IPS DF 19.7 (cell line): ENCODE measurements at regions not wholly inside any gene's neighbourhood (a gene's known extent, or its start where the extent isn't known, plus 50 kb on each side); places are given as distances from the start of the nearest gene placed in this dataset.
A peak's percentile ranks its signal among the peaks of the same experiment; 100 is the strongest.

Experiments
- DNase-seq: peaks from one replicate; pipeline ENCODE4 v3.0.0-alpha.2; 2013; ENCODE audit warnings: low read depth, low spot score

DNA sequence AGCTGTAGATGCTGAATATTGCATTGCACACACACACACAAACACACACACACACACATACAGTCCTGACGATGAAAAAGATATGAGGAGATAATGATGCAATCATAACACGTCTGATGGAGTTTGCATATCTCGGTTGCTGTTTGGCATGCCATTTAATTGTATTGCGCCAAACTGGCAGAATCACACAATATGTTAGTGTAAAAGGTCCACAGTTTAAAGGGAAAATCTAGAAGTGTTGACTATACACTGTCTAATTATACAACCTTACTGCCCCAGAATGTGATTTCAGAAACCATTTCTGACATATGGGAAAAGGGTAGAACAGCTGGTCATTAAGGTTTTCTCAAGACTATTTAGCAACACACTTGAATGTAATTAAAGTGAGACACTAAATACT, 123.7 kb upstream of the PROX1 start:
- DNase-seq = no peak

DNA sequence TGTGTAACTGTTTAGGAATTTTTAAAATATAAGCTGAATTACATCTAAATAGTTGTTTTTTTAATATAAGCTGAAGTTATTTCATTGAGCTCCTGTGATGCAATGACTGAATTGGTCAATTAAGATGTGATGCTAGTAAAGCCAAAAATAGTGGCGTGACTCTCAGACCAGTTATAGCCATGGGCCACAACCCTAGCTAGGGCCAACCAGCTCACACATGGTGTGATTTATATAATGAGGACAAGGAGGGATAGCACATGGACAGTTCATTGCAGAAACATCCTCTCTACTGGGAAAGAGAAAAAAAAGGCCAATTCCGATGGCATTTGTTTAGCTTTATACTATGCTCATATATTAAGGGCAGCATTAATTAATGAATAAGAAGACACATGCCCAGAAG, 119.3 kb upstream of the PROX1 start:
- no peak for DNase-seq

DNA sequence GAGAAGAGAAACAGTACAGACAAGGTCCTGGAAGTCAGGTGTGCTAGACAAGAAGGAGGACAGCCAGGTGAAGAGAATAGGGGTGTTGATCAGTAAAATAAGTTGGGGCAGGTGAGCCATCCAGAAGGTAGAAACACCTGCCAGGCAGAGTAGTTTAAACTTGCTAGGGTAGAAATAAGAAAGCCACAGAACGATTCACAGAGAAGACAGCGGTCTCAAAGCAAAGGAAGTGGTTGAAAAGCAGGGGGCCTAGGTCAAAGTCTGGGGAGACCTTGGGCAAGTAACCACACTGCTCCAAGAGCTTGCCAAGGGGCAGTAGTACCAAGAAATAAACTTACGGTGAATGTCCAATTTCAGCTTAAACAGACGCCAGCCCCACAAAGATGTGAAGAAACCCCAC, 116.6 kb upstream of the PROX1 start:
- no peak for DNase-seq

DNA sequence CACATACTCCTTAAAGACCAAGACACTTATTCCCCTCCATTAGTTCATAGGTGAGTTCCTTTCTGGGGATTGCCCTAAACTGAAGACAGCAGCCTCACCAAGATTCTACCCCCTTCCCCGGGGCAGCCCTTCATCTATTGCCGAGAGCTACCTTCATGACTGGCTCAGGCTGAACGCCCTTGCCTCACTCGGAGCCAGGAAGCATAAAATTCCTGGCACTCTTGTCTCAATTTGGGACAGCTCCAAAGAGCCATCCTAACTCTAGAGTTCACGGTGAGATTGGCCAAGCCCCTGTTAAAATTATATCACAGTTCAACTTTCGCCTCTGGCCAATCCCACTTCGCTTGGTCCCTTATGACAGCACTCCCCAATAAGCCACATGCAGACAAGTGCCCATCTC, 113.0 kb upstream of the PROX1 start:
- no peak for DNase-seq

DNA sequence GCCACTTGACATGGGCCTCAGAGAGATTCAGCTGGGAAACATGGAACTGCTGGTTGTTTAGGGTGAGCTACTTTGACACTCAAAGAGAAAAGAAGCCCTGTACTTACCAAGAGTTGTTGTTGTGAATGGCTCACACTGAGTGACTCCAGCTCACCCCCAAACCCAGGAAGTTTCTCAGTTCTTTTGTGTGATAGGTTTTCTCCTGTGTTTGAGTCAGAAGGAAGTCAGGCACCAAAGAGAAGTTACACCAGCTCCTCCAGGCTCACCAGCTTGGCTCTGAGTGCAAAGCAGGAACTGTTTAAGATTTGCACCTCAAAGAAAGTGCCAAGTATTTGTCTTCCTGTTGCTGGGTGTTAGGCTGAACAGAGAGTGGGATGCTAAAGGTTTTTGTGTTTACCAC, 111.2 kb upstream of the PROX1 start:
- DNase-seq = no peak

DNA sequence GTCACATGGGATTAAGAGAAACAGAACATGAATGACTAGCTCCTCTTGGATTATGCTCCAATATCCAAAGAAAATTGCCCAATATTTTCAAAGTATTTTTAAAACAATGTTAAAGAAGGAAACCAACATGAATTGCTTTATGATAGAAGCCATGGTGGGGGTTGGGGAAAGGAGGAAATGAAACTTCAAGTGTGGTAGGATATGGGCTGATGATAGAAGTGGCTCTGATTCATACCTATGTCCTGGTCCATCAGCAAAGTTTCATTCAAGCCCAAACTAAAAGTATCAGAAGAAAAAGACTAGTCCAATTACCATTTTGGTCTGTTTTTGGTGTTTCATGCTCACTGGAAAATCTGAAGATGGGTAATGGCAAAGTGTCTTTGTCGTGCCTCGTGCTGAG, 104.2 kb upstream of the PROX1 start:
- DNase-seq = no peak

DNA sequence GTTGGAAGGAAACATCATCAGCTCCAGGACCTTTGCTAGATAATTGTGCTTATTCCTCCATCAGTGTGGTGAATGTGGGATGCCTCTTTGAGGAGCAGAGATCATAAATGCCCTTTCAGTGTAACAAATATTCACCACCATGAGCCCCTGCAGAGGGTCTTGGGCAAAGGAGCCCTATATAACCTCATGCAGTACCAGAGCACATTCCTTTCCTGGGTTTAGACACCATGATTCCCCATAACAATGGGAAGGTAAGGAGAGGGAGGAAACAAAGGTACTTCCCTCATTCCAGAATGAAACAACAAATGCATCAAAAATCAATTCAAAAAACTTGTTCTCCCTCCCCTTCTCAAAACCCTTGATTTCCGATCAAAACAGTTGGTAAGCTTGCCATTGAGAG, 103.4 kb upstream of the PROX1 start:
- no peak for DNase-seq

DNA sequence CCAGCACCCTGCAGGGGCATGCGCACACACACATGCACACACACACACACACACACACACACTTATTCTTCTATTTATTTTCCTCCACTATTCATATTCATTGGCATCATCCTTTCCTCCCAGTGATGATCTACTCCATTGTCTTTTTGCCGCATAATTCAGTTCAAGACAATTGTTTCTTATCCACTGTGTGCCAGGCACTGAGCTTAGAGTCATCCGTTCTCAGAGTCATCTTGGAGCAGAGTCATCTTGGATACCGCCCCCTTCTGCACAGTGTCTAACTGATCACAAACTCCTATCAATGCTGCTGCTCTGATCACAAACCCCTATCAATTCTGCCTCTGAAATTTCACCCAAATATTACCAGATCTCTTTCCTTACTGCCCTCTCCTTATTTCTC, 102.8 kb upstream of the PROX1 start:
- DNase-seq = no peak

DNA sequence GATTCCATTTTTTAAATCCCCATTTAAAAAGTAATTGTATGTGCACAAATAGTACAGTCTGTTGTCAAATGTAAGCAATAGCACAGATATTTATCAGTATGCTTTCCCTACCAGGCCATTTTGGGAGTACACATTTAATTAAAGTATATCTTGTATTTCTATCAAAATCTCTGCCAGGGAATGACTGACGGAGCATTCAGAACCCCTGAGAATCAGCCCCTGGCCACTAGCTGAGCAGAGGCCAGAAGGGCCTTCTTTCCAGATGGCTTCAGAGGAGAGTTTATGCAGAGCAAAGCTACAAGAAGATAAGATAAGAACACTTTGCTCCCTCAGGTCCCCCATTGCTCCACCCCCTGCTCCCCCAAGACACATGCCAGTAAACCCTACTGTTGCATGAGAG, 99.9 kb upstream of the PROX1 start:
- DNase-seq = no peak

DNA sequence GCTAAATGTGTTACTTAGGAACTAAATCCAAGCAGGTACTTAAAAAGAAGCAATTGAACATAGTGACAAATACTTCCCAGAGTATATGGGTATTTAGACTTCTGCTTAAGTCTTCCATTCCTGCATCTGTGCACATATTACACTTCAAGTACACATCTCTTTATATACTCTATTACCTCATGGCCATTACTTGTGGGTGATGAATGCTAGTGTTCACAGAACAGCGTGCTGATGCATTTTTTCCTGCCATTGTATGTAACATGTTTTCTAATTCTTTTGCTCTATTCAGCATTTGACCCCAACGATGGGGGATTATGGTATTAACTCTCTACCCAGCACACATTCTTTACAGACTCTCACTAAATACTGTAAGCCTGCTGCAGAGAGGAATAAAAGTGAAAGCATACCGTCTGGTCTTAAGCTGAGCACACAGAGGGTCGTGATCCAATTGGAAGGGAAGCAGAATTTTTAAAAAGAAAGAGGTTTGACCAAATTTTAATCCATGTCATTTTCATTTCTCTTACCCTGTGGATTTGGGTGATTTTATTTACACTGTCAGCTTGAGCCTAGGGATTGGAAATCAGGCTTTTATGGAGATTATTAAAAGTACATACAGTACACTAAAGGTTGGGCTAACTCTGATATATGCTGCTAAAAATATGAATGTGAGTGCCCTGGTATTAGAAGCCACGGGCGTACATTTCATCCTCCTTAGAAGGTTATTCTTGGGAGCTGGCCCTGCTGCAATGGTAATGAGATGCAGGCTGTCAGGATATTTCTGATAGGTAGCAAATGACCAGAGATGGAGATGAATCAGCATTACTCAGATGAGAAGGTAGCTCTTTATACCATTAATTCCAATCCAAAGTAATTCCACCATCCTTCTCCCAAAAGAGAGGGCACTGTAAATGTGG, 95.5 kb upstream of the PROX1 start:
- DNase-seq = no peak

DNA sequence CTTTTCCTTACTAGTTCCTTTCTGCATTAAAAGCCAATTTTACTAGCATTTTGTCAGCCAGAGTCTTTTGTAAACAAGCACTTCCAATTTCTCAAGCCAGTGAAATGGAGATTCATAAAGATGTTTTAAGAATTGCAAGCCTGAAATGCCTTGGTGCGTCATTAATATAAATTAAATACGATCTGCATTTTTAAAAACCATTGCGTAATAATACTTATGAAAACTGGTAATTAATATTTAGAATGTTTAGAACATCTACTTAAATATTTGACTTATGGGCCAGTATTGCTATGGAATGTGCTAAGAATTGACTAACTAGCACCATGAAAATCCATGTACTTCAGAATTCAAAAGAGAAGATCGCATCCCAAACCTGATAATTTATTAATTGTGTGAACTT, 89.1 kb upstream of the PROX1 start:
- no peak for DNase-seq

DNA sequence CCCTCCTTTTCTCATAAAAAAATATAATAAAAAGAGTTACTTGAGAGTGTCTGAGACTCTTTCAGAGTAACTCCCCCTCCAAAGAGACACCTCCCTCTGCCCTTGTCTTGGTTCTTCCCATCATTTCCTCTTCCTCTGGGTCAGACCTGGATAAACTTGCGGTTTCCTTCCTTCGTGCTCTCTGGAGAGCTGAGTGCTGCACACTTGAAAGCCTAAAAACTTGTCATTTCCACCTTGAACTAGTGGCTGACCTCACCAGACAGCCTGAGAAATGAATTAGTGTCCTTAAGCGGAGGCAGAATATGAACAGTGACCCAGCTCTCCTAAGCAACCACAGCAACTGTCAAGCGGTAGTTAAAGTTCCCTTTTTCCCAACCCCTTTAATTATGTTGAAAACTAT, 88.4 kb upstream of the PROX1 start:
- DNase-seq = no peak

DNA sequence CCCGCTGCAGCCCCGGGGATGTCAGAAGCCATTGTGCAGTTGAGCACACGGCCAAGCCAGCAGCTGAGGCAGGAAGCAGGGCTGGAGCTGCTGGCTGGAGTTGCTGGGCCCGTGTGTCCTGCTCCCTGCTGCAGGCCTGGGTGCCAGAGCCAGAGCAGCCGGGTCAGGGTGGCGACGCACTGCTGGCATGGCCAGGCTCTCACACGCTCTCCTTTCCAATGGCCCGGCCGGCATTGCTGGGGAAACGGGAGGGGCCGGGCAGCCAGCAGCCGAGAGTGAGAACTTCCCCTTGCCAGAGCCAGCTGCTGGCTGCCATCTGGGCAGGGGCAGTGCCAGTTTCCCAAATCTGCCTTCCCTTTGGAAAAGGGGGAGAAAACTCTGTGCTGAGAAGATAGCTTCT, 82.4 kb upstream of the PROX1 start:
- no peak for DNase-seq

DNA sequence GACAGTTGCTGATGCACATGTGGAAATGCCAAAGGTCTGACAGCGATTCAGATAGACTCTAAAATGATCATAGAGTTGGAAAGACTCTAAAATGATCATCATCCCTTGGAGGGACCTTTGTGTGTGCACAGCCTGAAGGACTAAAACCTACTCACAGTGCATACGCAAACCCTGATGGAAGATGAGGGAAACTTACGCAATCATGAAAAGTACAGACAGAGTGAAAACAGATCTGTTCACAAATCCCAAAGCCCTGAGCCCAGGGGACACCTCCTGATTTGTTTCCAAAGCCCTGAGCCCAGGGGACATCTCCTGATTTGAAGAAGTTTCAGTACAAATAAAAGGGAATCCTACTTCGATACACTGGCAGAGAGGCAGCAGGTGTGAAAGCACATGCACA, 79.3 kb upstream of the PROX1 start:
- no peak for DNase-seq

DNA sequence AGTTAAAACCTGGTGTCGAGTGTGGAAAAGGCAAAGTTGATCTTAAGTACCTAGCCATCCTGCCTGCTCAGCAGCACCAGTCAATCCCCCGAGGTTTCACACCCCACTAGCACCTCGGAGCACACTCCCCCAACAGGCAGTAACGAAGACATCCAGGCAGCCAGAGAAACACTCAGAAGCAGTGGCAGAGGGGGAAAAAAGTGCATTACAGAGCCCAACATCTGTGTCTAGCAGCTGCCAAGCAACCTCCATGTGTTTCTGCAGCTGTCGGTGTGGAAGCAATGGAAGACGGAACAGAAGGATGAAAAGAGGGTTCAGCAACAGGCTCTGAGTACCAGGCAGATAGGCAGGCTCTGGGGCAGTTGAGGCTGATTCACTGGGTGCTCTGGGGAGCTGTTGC, 73.4 kb upstream of the PROX1 start:
- DNase-seq = no peak

DNA sequence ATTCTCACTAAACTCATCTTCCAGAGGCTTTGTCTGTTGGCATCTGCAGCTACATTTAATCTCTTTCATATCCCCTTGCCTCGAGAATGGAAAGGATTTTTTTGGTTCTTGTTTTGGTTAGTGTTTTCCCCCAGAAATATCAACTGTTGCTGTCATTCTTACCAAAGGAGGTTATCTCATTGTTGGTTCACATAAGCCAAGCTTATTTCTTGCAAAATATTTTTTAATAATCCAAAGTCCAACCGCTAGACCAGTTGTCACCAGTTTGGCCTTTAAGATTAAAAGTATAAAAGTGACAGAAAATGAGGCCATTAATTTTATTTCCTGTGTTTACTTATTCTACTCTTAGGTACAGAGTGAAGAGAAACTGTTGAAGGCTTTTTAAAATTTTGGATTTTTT, 66.5 kb upstream of the PROX1 start:
- DNase-seq = no peak

DNA sequence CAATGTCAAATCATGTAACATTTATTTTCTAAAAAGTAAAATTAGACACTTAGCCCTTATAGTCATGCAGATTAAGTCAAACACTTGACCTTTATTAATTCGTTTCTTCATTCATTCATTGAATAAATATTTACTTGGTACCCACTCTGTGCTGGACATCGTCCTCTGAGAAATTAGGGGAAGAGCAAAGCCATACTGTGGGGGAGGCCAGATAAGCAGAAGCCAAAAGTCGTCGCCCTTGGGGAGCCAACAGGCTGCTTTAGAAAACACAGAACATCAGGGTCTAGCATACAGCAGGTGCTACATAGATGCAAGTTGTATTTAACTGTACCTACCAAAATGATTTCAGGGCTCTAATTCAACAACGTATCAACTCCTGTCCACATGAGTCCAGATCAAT, 66.1 kb upstream of the PROX1 start:
- no peak for DNase-seq

DNA sequence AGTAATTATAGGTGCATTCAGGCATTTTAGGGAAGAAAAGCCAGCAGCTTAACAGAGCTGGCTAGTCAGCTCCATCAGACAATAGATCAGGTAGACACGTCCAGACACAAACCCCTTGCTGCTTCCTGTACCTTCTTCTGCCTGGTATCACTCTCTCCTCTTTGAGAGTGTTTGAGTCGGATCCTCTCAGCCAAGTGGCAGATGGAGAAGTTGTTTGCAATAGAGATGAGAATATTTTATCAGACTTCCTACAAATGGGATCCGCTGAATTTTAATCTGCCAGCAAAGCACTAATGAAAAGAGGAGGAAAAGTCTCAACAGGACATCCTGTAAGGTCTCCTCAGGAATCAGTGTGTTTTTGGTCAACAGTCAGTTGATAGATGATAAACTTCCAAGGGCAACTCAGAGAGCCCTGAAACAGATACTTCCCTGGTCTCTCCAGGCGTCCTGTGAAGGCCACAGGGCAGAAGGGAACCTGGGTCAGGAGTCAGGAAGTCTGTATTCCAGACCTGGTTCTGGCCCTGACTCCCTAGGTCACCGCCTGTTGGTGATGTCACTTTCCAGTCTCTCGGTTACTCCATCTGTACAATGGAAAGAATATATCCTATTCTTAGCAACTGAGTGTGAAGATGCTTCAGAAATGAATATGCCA, 62.1 kb upstream of the PROX1 start:
- DNase-seq = no peak

DNA sequence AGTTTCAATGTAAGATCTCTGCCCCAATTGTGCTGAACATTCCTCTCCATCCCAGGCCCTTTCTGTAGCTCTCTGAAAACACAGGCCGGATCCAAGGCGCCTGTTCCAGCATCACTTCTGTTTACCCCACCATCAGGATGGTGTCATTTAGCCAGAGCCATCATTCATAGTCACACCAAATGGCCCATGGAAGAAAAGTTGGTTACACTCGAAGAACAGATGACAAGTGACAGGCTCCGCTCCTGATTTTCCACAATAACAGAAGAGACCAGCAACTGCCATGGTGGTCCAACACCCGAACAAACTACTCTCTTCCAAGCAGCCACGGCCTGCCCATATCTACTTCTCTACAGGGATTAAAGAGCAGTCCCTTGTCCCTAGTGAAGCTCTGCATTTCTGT, 59.9 kb upstream of the PROX1 start:
- DNase-seq = no peak

DNA sequence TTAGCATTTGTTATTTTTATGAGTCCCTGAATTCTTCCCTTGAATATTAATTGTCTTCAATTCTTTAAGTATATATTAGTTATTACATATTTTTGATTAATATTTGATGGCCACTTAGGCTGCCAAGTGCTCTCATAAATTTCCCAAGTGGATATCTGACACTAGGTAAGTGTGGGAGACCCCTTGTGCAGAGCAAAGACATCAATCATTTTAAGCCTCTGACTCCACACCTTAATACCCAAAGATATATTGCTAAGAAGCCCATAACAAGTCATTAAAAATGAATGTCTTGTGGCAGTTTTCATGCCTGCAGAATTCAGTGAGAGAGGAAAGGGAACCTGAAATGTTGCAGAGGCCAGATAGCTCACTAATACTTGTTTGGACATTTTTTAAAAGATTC, 58.4 kb upstream of the PROX1 start:
- no peak for DNase-seq

DNA sequence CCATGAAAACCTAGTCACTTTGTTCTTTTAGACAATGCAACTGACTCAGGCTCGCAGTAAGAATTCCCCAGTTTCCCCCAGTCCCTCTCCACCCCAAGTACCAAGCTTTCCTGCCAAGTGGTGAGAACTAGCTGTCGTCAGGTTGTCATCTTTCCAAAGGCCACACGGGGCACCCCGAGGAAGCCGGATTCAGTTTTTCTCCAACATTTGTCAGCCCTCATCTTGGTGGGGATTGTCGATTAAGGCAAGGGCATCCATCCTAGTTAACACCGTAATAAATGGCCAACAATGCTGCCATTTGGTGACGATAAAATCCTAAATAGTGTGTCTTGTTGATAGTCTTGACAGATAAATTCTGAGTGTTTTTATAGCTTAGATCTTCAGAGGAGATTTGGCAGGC, 55.9 kb upstream of the PROX1 start:
- peak; percentile 33 for DNase-seq

DNA sequence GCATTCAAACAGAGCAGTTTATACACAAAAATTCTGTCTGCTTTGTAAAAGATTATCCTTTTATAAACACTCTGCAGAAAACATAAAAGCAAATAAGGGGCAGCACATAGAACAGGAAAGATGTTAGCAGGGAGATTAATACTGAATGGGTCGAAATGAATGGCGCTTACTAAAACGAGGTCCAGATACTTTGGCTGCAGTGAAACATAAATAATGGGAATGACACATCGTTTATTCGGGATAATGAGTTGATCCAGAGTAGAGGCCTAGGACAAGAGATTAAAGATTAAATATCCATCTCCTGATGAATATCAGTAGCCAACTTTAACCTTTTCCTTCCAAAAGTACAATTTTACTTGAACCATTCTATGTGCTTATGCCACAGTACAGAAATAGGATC, 54.4 kb upstream of the PROX1 start:
- no peak for DNase-seq

DNA sequence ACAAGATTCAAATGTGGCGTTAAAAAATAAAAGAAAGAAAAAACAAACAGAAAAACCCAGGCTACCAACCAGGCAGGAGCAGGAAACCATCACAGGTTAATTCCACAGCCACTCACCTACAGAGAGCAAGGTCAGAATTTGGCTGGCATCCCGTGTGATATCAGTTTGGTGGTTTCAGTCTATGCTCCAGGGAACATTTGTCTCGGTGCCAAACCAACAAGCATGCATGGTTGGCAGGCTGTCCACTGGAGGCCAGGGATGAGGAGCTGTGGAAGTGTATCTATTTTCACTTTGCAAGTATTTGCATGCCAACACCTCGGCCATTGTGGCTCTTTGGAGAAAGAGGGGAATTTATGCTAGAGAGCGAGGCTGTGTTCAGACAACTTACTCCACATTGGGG, 53.1 kb upstream of the PROX1 start:
- DNase-seq = no peak

DNA sequence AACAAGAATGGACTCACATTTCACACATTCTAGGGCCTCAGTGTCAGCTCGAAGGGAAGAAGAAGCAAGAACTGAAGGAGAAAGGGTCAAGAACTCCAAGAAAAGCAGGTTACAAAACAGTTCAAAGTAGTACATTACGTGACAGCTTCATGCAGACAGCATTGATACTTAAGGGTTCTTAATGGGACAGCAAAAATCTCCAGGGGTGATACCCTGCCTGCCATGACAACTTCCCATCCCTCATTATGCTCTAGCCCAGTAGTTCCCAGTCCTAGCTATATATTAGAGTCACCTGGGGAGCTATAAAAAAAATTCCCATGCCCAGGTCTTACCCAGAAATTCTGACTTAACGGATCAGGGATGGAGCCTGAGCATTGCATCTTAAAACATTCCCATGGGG, 51.2 kb upstream of the PROX1 start:
- no peak for DNase-seq
